NCI-H526 treated with DMSO at 0.1 percent for 48 hours (cell line): ENCODE measurements at regions not wholly inside any gene's neighbourhood (a gene's known extent, or its start where the extent isn't known, plus 50 kb on each side); places are given as distances from the start of the nearest gene placed in this dataset.

Experiments used
- DNase-seq: peaks from one replicate; lab custom pipeline; 2025; lab: John Stamatoyannopoulos, UW

GRCh38 chr4:135316266-135316779 is 1114.7 kb upstream of the PABPC4L start:
- DNase-seq = no peak

- no peak for DNase-seq
Observed at GRCh38 chr4:135290136-135290535, 1088.5 kb upstream of the PABPC4L start.

- no peak for DNase-seq
Observed at GRCh38 chr4:135283934-135284333, 1082.3 kb upstream of the PABPC4L start.

GRCh38 chr4:135282676-135283075 is 1081.1 kb upstream of the PABPC4L start:
- DNase-seq = no peak

GRCh38 chr4:135281230-135281629 is 1079.6 kb upstream of the PABPC4L start:
- no peak for DNase-seq

- DNase-seq = no peak
Observed at GRCh38 chr4:135277980-135278315, 1076.4 kb upstream of the PABPC4L start.

GRCh38 chr4:135277068-135277979 is 1075.7 kb upstream of the PABPC4L start:
- DNase-seq = no peak

- DNase-seq = no peak
Observed at GRCh38 chr4:135274416-135274815, 1072.8 kb upstream of the PABPC4L start.

- no peak for DNase-seq
Observed at GRCh38 chr4:135269125-135269890, 1067.7 kb upstream of the PABPC4L start.

GRCh38 chr4:135268369-135268768 is 1066.8 kb upstream of the PABPC4L start:
- no peak for DNase-seq

- no peak for DNase-seq
Observed at GRCh38 chr4:135267148-135267865, 1065.7 kb upstream of the PABPC4L start.

GRCh38 chr4:135256111-135256510 is 1054.5 kb upstream of the PABPC4L start:
- DNase-seq = no peak

GRCh38 chr4:135250040-135250439 is 1048.5 kb upstream of the PABPC4L start:
- DNase-seq = no peak

GRCh38 chr4:135249024-135249423 is 1047.4 kb upstream of the PABPC4L start:
- no peak for DNase-seq

GRCh38 chr4:135244696-135245095 is 1043.1 kb upstream of the PABPC4L start:
- no peak for DNase-seq

- no peak for DNase-seq
Observed at GRCh38 chr4:135244056-135244455, 1042.5 kb upstream of the PABPC4L start.

- DNase-seq = no peak
Observed at GRCh38 chr4:135240796-135241195, 1039.2 kb upstream of the PABPC4L start.

- DNase-seq = no peak
Observed at GRCh38 chr4:135239964-135240363, 1038.4 kb upstream of the PABPC4L start.

- DNase-seq = no peak
Observed at GRCh38 chr4:135238940-135239339, 1037.4 kb upstream of the PABPC4L start.

GRCh38 chr4:135236048-135236447 is 1034.5 kb upstream of the PABPC4L start:
- DNase-seq = no peak

GRCh38 chr4:135227842-135228241 is 1026.3 kb upstream of the PABPC4L start:
- no peak for DNase-seq

- DNase-seq = no peak
Observed at GRCh38 chr4:135225551-135225950, 1024.0 kb upstream of the PABPC4L start.
